HG03571 (cell line): ENCODE measurements at regions not wholly inside any gene's neighbourhood (a gene's known extent, or its start where the extent isn't known, plus 50 kb on each side); places are given as distances from the start of the nearest gene placed in this dataset.

Experiments used
- ATAC-seq: cut with Tn5 transposase; IDR thresholded peaks from one replicate; pipeline ENCODE4 v1.9.1; 2021; ENCODE audit not compliant: unreplicated experiment

DNA sequence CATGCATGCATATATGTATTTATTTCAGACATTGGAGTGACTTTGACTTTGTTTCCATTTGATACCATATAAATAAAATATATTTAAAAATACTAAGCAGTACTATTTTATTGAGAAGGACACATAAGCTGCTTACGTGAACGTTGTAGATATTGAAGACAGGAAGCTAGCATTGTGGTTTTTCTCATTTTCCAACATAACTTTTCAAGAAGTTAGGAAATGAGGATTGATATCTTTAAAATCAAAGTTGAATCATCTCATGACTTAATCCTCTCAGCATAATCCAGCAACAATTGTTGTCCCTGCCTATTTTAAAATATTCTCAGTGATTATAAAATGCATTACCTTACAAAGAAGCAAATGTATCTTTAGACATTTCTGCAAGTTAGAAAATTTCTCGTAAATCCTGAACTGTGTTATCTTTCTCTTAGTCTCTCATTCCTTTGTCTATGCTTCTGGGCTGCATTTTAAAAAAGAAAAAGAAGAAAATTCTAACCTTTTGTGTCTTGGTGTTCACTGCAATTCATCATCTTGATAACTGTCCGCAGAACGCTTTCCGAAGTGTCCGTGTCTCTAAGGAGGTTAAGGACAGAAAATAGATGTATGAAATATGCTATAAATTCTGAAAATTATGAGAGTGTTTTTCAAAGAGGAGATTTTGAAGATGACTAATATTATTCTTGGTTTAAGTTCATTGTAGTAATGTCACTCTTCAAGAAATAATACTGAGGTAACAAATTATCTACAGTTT lies 1089.9 kb upstream of the CDH6 start:
- ATAC-seq: no peak

DNA sequence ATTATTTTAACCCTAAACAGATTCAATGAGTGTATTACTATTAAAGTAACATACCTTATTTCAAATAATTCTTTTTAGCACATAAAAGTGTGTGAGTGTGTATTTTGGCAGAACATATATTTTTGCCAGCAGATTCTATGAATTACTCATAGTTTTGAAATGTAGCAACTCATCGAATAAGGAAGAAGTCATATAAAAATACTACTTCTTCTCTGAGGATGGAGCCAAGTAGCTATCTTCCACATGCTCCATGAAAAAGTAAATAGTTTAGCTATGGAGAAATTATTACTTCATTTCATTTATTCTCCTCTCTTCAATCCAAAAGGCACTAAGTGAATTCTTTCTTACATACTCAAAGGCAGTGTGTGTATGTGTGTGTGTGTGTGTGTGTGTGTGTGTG lies 1090.4 kb upstream of the CDH6 start:
- no peak for ATAC-seq

DNA sequence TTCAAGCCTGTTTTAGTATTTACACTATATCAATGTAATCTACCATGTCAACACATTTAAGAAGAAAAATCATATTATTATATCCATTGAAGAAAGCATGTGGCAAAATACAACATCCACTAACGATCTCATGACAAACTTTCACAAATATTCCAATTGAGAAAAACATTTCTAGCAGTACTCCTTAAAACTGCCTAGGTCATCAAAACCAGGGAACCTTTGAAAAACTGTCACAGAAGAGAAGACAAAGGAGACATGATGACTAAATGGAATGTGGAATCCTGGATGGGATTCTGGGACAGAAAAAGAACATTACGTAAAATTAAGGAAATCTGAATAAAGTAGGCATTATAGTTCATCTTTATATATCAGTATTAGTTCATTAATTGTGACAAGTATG lies 1091.3 kb upstream of the CDH6 start:
- no peak for ATAC-seq

DNA sequence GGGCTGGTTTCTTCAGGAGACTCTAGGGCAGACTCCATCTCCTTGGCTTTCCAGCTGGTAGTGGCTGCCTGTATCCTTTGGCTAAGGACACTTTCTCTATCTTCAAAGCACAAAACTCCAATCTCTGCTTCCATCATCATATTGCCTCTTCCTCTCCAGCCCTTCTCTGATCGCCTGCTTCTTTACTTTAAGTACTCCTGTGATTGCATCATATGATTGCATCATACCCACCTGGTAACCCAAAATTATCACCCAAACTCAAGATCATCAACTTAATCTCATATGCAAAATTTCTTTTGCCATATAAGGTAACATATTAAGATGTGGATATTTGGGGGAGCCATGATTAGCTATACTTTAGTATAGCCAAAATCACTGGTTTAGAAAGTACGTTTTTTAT lies 1092.6 kb upstream of the CDH6 start:
- no peak for ATAC-seq

DNA sequence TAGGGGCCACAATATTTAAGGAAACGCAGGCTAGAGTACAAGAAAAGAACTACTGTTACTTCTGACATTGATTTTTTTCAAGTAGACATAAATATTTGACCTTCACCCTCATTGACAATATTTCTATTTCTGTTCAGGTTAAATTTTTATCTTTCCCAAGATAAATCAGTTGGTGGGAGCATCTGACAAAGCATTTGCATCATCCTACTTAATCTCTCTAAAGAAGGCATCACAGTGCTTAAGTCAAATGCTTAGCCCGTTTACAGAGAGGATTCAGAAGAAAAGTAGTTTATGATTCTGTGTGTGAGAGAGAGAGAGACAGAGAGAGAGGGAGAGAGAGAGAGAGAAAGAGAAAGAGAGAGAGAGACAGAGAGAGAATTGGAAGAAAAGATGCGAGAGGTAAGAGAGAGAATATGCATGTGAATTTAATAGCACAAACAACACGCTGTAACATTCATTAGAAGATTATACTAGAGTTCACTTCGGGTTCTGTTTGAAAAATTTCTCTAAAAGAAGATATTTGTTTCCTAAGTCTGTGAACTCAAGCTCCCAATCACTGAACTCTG lies 1093.3 kb upstream of the CDH6 start:
- no peak for ATAC-seq

DNA sequence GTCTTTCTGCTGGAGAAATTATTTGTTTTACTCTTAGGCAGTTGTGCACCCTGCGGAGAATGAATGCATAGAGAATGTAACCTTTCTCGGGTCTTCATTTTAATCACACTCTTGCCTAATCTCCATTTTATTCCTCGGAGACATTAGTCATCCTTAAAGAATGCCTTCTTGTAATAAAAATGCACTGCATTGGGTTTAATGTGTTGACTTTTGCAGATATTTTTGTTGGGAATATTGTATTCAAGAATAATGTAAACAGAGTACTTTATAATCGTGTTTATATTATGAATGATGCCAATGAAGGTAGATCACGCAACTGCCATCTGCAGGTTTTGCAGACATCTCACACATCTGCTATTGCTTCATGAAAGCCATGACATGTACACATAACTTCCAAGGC lies 1093.9 kb upstream of the CDH6 start:
- no peak for ATAC-seq

DNA sequence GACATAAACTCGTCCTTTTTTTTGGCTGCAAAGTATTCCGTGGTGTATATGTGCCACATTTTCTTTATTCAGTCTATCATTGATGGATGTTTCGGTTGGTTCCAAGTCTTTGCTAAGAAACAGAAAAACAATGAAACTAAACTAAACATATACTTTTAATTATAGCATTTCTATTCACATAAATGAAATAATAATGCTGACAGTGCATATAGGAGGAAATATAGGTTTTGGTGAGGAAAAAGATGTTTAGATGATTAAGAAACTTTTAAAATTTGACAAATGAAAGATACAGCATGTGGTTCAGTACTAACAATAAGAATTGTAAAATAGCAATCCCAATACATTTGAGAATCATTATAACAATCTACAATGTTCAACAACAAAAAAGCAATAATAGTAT lies 1094.5 kb upstream of the CDH6 start:
- no peak for ATAC-seq

DNA sequence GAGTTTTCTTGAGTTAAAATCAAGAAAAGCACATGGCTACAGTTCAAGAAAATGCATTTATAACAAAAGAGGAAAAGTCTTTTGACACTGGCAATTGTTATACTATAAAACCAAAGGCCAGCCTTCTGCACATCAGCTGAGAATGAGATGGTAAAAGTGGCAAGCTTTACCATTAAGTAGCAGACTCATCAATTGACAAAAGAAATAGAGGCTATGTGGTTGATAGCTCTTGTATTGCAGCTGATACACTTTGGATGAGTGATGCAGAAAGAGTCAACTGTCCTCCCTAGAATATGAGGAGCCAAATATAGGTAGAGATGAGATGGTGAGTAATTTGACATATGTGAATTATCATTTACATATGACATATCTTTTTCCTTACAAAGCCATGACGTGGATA lies 1100.9 kb upstream of the CDH6 start:
- no peak for ATAC-seq

DNA sequence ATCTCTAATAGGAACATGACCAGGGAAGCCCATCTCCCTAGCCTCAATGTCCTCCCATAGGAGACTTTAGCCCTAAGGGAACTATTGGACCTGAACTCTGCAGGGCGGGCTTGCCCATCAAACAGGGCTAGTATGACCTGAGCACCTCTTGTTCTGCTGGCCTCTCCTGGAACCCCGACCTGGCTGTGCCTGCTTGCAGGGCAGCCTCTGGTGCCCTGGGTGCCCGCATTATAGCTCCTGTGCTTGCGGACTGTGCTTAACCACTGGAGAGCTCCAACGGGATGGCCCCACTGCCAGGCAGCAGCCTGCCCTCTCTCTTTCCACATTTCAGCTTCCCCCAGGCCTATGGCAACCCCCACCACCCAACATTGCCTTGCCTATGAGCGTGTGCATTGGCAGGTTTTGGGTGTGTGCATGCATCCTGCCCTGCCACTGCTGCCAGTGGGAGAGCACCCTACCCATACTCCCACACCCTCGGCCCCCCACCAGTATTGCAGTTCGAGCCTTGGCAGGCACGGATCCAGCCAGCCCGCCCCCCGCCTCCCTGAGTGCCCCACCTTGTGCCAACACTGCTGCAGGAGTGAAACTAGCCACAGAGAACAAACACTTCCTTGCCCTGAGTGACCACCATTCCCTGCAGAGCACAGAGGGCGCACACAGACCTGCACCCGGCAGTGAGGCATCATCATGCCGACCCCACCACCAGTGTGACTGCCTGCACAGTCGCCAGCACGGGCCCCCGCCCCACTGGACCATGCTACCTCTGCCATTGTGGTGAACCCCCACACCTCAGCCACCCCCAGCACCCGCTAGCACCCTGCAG lies 1123.8 kb upstream of the CDH6 start:
- ATAC-seq: no peak

DNA sequence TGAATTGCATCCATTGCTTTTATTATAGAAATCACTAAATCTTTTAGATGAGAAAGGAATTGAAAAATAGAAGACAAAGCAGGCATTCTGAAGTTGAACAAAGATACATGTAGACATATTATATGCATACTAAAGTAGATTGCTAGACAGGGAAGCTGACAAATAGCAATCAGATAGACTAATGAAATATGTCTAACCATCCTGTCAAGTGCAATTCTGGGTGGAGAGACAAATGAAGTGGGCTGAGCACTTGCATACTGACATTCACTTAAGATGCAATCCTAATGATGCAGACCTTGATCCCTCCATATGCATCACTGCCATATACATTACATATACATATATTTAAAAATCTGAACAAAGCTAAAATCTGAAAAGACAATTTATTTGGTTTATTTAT lies 1130.0 kb upstream of the CDH6 start:
- ATAC-seq: no peak

DNA sequence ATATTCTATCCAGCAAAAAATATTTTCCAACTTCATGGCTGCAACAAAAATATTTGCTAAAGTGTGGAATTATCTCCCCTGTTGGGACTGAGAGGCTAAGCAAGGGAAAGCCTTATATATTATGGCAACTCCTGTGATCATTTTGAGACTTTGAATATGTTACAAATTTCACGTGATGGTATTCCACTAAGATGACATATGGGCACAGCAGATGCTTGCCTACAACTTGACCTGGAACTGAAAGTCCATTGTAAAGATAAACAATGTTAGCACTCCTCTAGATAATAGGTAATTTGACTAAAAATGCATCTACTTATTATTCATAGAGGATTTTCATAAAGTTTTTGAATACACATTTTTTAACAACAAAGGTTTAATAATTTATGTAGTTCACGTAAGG lies 1141.5 kb upstream of the CDH6 start:
- no peak for ATAC-seq

DNA sequence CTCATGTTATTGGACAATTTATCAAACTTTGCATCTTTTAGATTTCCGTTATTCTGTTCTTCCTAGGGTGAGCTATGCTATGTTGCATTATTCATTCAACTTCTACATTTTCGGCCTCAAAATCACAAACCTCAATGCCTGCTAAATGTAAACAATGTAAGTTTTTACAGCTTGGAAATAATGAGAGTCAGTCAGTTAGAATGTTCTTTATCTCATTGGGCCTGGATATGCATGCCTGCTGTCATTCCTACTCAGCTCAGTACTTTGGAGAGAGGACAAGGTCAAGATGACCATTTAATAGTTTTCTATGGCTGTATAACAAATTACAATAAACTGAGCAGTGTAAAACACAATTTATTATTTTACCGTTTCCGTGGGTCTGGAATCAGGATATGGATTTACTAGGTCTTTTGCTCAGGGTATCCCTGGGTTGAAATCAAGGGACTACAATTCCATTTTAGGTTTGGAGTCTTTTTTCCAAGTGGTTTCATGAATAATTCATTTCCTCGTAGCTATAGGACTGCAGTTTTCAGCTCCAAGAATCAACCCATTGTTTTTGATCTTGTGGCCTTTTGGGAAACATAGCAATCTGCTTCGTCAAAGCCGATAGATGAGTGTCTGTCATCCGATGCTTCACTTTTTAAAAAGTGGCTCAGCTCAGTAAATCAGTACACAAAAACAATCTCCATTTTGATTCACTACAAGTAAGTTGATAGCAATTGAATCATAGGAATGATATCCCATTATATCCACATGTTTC lies 1143.2 kb upstream of the CDH6 start:
- no peak for ATAC-seq

DNA sequence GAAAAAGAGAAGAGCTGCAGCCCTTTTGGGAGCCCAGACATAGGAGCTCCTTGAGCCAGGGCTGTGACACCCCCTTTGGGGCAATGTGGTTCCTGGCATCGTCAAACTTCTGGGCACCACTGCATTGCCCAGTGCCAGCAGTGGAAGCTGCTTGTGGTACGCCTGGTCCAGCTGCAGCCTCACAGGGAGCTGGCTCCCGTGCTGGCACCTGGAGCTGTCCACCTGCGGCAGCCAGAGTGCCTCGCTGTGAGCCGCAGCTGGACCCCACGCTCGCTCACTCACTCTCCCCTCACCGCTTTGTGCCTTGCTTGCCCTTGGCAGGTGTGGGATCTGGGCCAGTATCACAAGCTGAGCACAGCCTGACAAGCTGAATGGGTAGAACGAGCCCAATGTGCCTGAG lies 1150.8 kb upstream of the CDH6 start:
- ATAC-seq: no peak

DNA sequence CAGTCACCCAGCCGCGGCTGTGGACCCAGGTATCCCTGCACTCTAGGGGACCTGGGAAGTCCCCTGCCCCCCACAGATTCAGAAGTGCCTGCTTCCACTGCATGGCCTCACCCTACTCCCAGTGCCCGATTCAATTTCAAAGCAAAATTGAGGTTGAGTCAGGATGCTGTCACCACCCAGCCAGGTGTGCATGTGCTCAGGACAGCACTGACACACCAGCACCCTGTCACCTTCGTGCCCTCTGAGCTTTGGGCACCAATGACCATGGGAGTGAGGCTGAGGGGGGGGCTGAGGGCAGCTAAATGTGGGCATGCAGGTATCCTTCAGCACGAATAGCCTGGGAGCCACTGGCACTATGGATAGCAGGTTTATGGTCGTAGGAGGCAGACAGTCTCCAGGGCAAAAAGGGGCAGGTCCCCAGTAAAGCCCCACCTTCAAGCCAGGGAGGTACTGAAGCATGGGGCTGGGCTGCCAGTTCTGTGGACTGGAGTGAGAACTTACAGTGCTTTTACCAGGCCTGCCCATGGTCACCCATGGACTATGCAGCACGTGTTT lies 1151.6 kb upstream of the CDH6 start:
- ATAC-seq: no peak

DNA sequence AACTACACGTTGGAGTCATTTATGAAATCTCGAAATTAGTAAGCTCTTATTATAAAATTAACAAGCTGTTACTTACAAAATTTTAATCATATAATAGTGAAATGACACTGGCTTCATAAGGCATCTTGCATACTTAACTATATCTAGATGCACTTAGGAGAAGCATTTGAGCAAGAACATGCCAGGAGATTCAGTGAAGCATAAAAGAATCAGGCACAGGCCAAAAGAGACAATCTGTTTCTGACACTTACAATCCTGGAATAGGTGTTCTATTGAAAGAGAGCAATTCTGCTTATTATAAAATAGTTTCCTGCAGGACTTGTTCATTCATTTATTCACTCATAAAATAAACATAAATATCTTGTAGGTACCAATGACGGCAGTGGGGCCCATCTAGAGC lies 1152.2 kb upstream of the CDH6 start:
- no peak for ATAC-seq

DNA sequence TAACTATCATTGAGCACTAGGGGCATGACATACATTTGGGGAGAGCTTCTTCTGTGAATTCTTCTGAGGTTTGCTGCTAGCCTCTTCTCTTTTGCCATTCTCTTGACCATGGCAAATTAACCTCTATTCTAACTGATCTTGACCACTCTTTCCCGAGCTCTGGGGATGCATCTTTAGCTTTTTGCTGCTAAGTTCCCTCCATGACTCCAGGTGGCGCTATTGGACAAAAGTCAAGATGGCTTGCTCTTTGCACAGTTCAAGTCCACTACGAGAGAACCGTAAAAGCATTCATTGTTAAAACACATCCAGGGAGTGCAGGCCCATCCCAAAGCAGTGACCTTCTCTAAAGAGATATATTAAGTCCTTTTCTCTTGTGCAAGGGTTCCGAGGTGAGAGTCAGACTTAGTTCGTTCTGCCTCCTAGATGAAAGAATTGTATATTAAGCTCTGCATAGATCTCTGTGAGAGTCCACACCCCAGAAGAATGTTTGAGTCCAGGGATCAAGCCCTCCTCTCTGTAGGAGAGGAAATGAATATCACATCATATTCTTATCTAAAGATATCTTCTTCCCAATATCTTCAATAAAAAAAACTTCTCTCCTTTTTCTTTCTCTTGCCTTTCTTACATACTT lies 1152.9 kb upstream of the CDH6 start:
- no peak for ATAC-seq

DNA sequence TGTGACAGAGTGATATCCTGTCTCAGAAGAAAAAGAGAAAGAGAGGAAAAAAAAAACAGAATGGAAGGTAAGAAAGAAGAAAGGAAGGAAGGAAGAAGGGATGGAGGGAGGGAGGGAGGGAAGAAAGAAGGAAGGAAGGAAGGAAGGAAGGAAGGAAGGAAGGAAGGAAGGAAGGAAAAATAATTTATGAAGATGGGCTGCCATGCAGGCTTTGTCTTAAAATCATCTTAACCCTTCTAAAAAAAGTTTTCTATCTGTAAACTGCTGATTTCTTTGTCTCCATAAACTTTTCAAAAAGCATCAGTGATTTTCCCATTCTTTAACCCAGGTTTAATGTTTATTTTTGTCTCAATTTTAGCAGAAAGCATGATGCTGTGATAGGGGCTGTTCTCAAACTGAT lies 1154.1 kb upstream of the CDH6 start:
- ATAC-seq: no peak

DNA sequence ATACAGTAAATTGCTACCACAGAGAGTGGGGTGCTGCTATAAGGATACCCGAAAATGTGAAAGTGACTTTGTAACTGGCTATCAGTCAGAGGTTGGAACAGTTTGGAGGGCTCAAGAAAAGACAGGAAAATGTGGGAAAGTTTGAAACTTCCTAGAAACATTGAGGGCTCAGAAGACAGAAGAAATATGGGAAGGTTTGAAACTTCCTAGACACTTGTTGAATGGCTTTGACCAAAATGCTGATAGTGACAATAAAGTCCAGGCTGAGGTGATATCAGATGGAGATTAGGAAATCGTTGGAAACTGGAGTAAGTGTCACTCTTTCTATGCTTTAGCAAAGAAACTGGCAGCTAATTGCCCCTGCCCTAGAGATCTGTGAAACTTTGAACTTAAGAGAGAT lies 1158.6 kb upstream of the CDH6 start:
- no peak for ATAC-seq

DNA sequence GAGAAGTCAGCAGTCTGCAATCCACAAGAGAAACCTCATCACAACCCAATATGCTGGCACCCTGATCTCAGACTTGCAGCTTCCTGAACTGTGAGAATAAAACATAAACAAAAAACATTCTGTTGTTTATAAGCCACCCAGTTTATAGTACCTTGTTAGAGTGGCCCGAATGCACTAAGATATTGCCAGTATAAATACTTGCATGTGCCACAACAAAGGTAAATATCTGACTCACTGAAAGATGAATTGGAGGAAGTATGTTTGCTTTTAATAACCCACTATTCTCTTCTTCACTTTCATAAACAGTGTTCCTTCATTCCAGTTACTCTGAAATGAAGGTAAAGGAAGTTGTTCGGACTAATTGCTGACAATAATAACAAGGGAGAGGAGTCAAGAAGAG lies 1163.4 kb upstream of the CDH6 start:
- no peak for ATAC-seq

DNA sequence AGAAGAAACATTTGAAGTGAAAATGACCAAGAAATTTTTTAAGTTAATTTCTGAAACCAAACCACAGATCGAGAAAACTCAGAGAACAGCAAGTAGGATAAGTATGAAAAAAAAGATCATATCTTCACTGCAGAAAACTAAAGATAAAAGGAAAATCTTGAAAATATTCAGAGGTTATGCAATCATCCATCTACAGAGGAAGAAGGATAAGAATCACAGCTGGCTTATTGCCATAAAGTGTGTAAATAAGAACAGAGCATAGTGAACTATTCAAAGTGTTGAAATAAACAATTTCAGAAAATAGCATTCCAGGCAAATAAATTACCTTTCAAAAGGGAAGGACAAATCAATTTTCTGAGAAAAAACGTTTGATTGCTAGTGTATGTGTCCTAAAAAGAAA lies 1191.7 kb upstream of the CDH6 start:
- ATAC-seq: no peak

DNA sequence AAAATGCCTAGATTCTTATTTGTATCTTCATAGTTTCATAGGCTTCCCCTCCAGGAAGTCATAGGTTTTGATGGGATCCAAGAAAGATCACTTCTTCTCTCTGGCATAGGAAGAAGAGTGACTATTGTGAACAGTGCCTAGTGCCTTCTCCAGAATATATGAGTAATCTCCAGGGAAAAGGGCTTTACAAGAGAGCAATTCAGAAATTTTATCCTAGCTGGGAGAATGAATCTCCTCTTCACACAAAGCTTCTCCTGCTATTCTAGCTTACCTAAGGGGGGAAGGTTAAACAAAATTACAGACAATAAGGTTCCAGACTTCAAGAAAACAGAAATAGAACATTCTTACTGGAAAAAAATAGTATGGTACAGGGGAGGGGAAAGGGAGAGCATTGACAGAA lies 1193.3 kb upstream of the CDH6 start:
- ATAC-seq: no peak
